ENCODE measurements at regions not wholly inside any gene's neighbourhood (a gene's known extent, or its start where the extent isn't known, plus 50 kb on each side); places are given as distances from the start of the nearest gene placed in this dataset.

DNA sequence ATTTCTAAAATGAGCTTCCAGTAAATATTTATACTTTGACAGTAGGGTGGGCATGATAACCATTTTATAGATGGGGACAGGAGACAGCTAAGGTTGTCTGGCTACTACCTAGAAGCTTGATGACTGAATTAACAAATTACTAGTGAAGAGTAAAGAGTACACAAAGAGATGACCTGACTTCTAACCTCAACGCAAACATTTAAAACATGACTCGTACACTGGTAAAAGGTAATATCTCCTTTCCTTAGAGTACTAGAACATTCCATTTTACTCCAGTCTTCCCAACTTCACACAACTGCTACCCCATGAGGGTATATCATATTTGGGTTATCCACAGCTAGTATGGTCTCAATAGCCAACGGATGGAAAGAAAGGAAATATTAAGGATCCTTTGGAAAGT is 258.9 kb downstream of the FOXO1 start:
- DNase-seq (ENCODE audit: low read depth), result no peak
- TF ChIP-seq CTCF (IDR thresholded peaks at IDR 0.05; ENCODE audit: insufficient read depth, low read depth, low read length, missing control alignments), result no peak
- H3K4me3 ChIP-seq (ENCODE audit: low read depth, low read length), result no peak overlapping the region

DNA sequence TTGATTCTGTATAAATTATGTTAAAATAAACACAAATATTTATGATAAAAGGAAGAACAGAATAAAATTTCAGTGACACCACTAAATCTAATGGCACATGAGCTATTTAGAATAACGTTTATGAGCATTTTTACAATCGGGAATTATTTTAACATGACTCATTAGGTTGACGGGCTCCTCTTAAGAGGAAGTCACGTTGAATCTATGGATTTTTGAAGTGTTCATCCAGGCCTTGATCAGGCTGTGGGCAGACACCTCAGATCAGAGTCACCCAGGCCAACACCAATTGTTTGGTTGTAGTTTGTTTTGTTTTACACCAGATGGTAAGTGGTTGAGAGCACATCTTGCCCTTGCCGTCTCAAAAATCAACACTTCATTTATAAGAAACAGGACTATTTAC is 257.8 kb downstream of the FOXO1 start:
- no peak for DNase-seq (ENCODE audit: low read depth)
- H3K4me3 ChIP-seq (ENCODE audit: low read depth, low read length), result no peak overlapping the region
- TF ChIP-seq CTCF (IDR thresholded peaks at IDR 0.05; ENCODE audit: insufficient read depth, low read depth, low read length, missing control alignments), result no peak

DNA sequence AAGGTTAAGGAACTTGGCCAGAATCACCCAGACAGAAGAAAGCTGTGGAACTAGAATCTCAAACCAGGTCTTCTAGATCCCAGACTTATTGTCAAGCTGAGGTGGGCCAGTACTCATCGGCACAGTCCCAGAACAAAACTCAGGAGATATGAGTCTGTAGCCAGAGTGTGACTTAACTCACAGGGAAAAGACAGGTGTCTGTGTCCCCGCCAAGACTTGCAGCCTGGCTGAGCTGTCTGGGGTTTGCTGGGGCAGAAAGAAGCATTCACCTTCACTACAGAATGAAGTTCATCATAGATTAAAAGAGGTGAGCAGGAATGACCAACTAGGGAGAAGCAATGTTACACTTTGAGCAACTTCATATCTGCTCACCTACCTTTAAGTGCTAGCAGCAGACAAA is 257.2 kb downstream of the FOXO1 start:
- no peak for DNase-seq (ENCODE audit: low read depth)
- TF ChIP-seq CTCF (IDR thresholded peaks at IDR 0.05; ENCODE audit: insufficient read depth, low read depth, low read length, missing control alignments), result no peak
- H3K4me3 ChIP-seq (ENCODE audit: low read depth, low read length), result no peak overlapping the region

DNA sequence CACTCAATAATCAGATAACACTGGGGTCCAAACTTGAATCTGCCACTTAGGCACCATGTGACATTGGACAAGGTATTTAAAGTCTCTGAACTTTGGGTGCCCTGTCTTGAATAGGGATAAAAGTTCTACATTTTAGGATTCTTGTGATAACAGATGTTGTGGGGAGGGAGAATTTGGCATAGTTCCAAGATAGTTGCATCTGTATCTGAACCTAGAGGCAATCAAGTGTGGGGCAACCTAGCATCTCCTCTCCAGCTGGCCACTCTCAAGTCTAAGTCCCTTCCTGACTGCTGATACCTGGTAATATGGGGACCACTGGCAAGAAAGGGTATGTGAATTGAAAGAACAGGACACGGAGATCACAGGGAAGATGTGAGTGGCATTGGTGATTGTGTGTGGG is 256.1 kb downstream of the FOXO1 start:
- H3K4me3 ChIP-seq (ENCODE audit: low read depth, low read length), result no peak overlapping the region
- no peak for DNase-seq (ENCODE audit: low read depth)
- no peak for TF ChIP-seq CTCF (IDR thresholded peaks at IDR 0.05; ENCODE audit: insufficient read depth, low read depth, low read length, missing control alignments)

- H3K4me3 ChIP-seq (ENCODE audit: low read depth, low read length), result no peak overlapping the region
- no peak for TF ChIP-seq CTCF (IDR thresholded peaks at IDR 0.05; ENCODE audit: insufficient read depth, low read depth, low read length, missing control alignments)
- DNase-seq (ENCODE audit: low read depth), result no peak
These were observed 246.2 kb downstream of the FOXO1 start for GRCh38 chr13:40420160-40420740.

DNA sequence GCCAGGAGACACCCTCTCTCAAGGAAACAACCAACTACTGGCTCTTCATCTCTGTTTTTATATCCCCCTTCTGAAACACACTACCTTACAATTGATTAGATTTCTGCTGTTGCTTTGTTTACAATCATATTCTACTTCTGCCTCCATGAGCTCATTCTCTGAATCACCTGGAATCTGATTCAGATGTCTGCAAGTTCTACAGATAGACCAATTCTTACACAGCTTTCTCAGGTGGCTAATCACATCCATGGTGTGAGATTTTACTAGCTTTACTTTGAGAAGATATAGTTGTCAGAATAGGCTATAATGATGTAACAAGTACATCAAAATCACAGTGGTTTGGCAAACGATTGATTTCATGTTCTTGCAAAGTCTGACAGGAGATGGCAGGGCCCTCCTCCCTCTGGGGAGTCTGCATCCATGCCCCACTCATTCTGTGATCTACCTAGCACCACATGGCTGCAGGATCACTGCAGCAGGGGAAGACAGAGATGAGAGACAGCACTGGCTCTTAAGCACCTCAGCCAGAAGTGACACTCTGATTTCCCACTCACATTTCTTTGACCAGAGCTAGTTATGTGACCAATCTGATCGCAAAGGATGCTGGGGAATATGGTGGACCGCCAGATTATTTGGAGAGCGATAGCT is 243.7 kb downstream of the FOXO1 start:
- TF ChIP-seq CTCF (IDR thresholded peaks at IDR 0.05; ENCODE audit: insufficient read depth, low read depth, low read length, missing control alignments), result no peak
- no peak overlapping the region for H3K4me3 ChIP-seq (ENCODE audit: low read depth, low read length)
- no peak for DNase-seq (ENCODE audit: low read depth)

- TF ChIP-seq CTCF (IDR thresholded peaks at IDR 0.05; ENCODE audit: insufficient read depth, low read depth, low read length, missing control alignments), result no peak
- DNase-seq (ENCODE audit: low read depth), result no peak
- H3K4me3 ChIP-seq (ENCODE audit: low read depth, low read length), result no peak overlapping the region
These were observed 238.1 kb downstream of the FOXO1 start for GRCh38 chr13:40428354-40428753.
